H1 (cell line): ENCODE measurements at regions not wholly inside any gene's neighbourhood (a gene's known extent, or its start where the extent isn't known, plus 50 kb on each side); places are given as distances from the start of the nearest gene placed in this dataset.

Experiments
- CTCF ChIA-PET: fragments of 300-600 bp; sonication (Branson Sonifier 250); formaldehyde crosslinking; loops from one replicate; lab custom pipeline; 2021; ENCODE audit not compliant: partially characterized antibody; lab: Charles Lee
- POLR2A ChIA-PET: fragments of 300-600 bp; sonication (Branson Sonifier 250); formaldehyde crosslinking; loops from one replicate; lab custom pipeline; 2021; ENCODE audit warnings: inconsistent platforms; ENCODE audit not compliant: partially characterized antibody; lab: Charles Lee
- DNase-seq, 2 experiments: peaks; one replicate each; pipeline versions ENCODE4 v3.0.0 to v3.0.0-alpha.2; 2010 to 2022; ENCODE audit warnings: low spot score in 2 of 2, low read depth in 1 of 2, mixed read lengths in 1 of 2
- FAIRE-seq: peaks from 2 replicates; lab custom pipeline; 2011; peaks lifted over from hg19 to GRCh38; lab: Jason Lieb, UNC
- H2AFZ ChIP-seq: 2 replicates; pipeline ENCODE4 v1.8.1; 2012; ENCODE audit warnings: low read length, inconsistent platforms
- H2AK5ac ChIP-seq: 2 replicates; pipeline ENCODE4 v1.6.1; 2013; ENCODE audit warnings: low read depth, low read length
- H2BK120ac ChIP-seq: replicated peaks from 2 replicates; pipeline ENCODE3; 2013; ENCODE audit warnings: low read depth, low read length, inconsistent platforms
- H2BK12ac ChIP-seq: 2 replicates; pipeline ENCODE4 v1.6.1; 2013; ENCODE audit warnings: low read depth, low read length
- H2BK15ac ChIP-seq: 2 replicates; pipeline ENCODE4 v1.6.1; 2013; ENCODE audit warnings: low read length
- H2BK20ac ChIP-seq: 2 replicates; pipeline ENCODE4 v1.6.1; 2013; ENCODE audit warnings: low read length
- H2BK5ac ChIP-seq: 2 replicates; pipeline ENCODE4 v1.6.1; 2013; ENCODE audit warnings: low read depth, low read length
- H3K14ac ChIP-seq: 2 replicates; pipeline ENCODE4 v1.6.1; 2013; ENCODE audit warnings: inconsistent platforms; ENCODE audit not compliant: insufficient read length
- H3K18ac ChIP-seq: 2 replicates; pipeline ENCODE4 v1.6.1; 2013; ENCODE audit warnings: low read length; ENCODE audit errors: extremely low read depth
- H3K23ac ChIP-seq: 2 replicates; pipeline ENCODE4 v1.6.1; 2013; ENCODE audit warnings: inconsistent platforms; ENCODE audit not compliant: insufficient read length
- H3K23me2 ChIP-seq: 2 replicates; pipeline ENCODE4 v1.6.1; 2013; ENCODE audit warnings: low read depth, low read length
- H3K27ac ChIP-seq: 2 replicates; pipeline ENCODE4 v1.6.1; 2011; ENCODE audit warnings: low read depth, low read length, inconsistent platforms
- H3K27me3 ChIP-seq, 4 experiments: replicated peaks in 1 of 4; 1 replicate in 1 of 4; 2 replicates in 3 of 4; pipeline versions ENCODE4 v1.6.1 to v1.8.1; 2011 to 2013; ENCODE audit warnings: low read length in 3 of 4, mild to moderate bottlenecking in 3 of 4, inconsistent platforms in 2 of 4, mixed read lengths in 2 of 4, moderate library complexity in 1 of 4; ENCODE audit not compliant: control insufficient read depth in 3 of 4, insufficient read depth in 3 of 4; ENCODE audit errors: extremely low read depth in 1 of 4
- H3K36me3 ChIP-seq, 4 experiments: 2 replicates each; pipeline versions ENCODE4 v1.6.1 to v1.8.1; 2011 to 2013; ENCODE audit warnings: mild to moderate bottlenecking in 4 of 4, low read length in 3 of 4, moderate library complexity in 2 of 4, control low read depth in 1 of 4, inconsistent platforms in 1 of 4; ENCODE audit not compliant: insufficient read depth in 4 of 4, control insufficient read depth in 2 of 4
- H3K4ac ChIP-seq: replicated peaks from 2 replicates; pipeline ENCODE3; 2013; ENCODE audit warnings: low read length, low read depth, mixed read lengths, inconsistent platforms; ENCODE audit not compliant: insufficient read length
- H3K4me1 ChIP-seq, 4 experiments: replicated peaks in 1 of 4; 1 replicate in 1 of 4; 2 replicates in 3 of 4; pipeline versions ENCODE4 v1.6.1 to v1.8.1; 2011 to 2013; ENCODE audit warnings: low read length in 3 of 4, inconsistent platforms in 2 of 4, mixed read lengths in 1 of 4; ENCODE audit not compliant: insufficient read depth in 4 of 4, control insufficient read depth in 3 of 4
- H3K4me2 ChIP-seq, 2 experiments: 2 replicates each; pipeline versions ENCODE4 v1.6.1 to v1.8.1; 2011 to 2013; ENCODE audit warnings: low read depth in 2 of 2, low read length in 2 of 2, control low read depth in 1 of 2, inconsistent platforms in 1 of 2, mild to moderate bottlenecking in 1 of 2; ENCODE audit not compliant: insufficient read depth in 1 of 2
- H3K4me3 ChIP-seq, 4 experiments: fragments of 200-600, 300-600 bp in 1 of 4; sonication (generic), shearing (Covaris generic), sonication (Bioruptor Twin) in 1 of 4; 2 replicates each; pipeline versions ENCODE4 v1.5.1 to v1.8.1; 2011 to 2016; ENCODE audit warnings: low read length in 4 of 4, low read depth in 3 of 4, control low read depth in 2 of 4, inconsistent platforms in 2 of 4, mild to moderate bottlenecking in 2 of 4, mixed read lengths in 1 of 4, moderate library complexity in 1 of 4; ENCODE audit not compliant: insufficient read depth in 2 of 4; ENCODE audit errors: extremely low read depth in 1 of 4
- H3K56ac ChIP-seq: replicated peaks from 2 replicates; pipeline ENCODE3; 2013; ENCODE audit warnings: low read depth, mild to moderate bottlenecking, mixed read lengths, low read length, inconsistent platforms; ENCODE audit not compliant: insufficient read length
- H3K79me1 ChIP-seq: 2 replicates; pipeline ENCODE4 v1.6.1; 2013; ENCODE audit warnings: low read depth, low read length, control low read depth
- H3K79me2 ChIP-seq, 2 experiments: 2 replicates each; pipeline versions ENCODE4 v1.6.1 to v1.8.1; 2012 to 2013; ENCODE audit warnings: low read length in 2 of 2, mild to moderate bottlenecking in 2 of 2, inconsistent platforms in 1 of 2; ENCODE audit not compliant: insufficient read depth in 2 of 2, control insufficient read depth in 1 of 2
- H3K9ac ChIP-seq, 4 experiments: replicated peaks in 1 of 4; 1 replicate in 1 of 4; 2 replicates in 3 of 4; pipeline versions ENCODE4 v1.6.1 to v1.8.1; 2011 to 2013; ENCODE audit warnings: low read depth in 3 of 4, low read length in 3 of 4, control low read depth in 2 of 4, mild to moderate bottlenecking in 2 of 4, moderate library complexity in 2 of 4, inconsistent platforms in 1 of 4; ENCODE audit errors: extremely low read depth in 1 of 4
- H3K9me3 ChIP-seq, 2 experiments: 2 replicates each; pipeline versions ENCODE4 v1.6.1 to v1.8.1; 2012 to 2013; ENCODE audit warnings: mild to moderate bottlenecking in 2 of 2, moderate library complexity in 2 of 2, control low read depth in 1 of 2, inconsistent platforms in 1 of 2, low read depth in 1 of 2, low read length in 1 of 2, mixed read lengths in 1 of 2; ENCODE audit not compliant: insufficient read depth in 2 of 2
- H4K20me1 ChIP-seq, 2 experiments: replicated peaks in 1 of 2; 2 replicates each; pipeline versions ENCODE3 to v1.8.1; 2011 to 2013; ENCODE audit warnings: inconsistent platforms in 2 of 2, low read length in 2 of 2, mild to moderate bottlenecking in 1 of 2; ENCODE audit not compliant: insufficient read depth in 2 of 2, control insufficient read depth in 1 of 2
- H4K5ac ChIP-seq: 2 replicates; pipeline ENCODE4 v1.6.1; 2013; ENCODE audit warnings: low read length, low read depth, mixed read lengths, inconsistent platforms; ENCODE audit not compliant: insufficient read length
- H4K8ac ChIP-seq: 2 replicates; pipeline ENCODE4 v1.8.0; 2013; ENCODE audit warnings: mild to moderate bottlenecking, moderate library complexity, low read length, inconsistent platforms; ENCODE audit not compliant: insufficient read depth; ENCODE audit errors: extremely low read depth
- H4K91ac ChIP-seq: replicated peaks from 2 replicates; pipeline ENCODE3; 2013; ENCODE audit warnings: low read length, mixed read lengths, inconsistent platforms; ENCODE audit not compliant: insufficient read length
- ATF3 ChIP-seq: IDR thresholded peaks from 2 replicates; pipeline ENCODE4 v1.6.1; 2011; ENCODE audit warnings: low read depth, mild to moderate bottlenecking, low read length; ENCODE audit not compliant: insufficient read depth
- RBBP5 ChIP-seq: IDR thresholded peaks from 2 replicates; pipeline ENCODE4 v1.7.1; 2012; ENCODE audit warnings: low read depth, mild to moderate bottlenecking, inconsistent platforms, low read length, moderate library complexity, borderline replicate concordance
- WGBS, 2 experiments: shearing (Covaris generic) in 1 of 2; methylation state at CpG; one replicate each; pipeline versions ENCODE4 v1.1.6 to v1.1.7; 2013 to 2015; ENCODE audit warnings: low lambda C conversion rate in 2 of 2, mixed read lengths in 2 of 2, inconsistent platforms in 1 of 2, low coverage in 1 of 2, missing lambda C conversion rate in 1 of 2; ENCODE audit not compliant: insufficient replicate concordance in 2 of 2, insufficient coverage in 1 of 2, insufficient read length in 1 of 2; ENCODE audit errors: extremely low coverage in 1 of 2, missing lambda C conversion rate in 1 of 2; 5-methylcytosine and 5-hydroxymethylcytosine counted together

DNA sequence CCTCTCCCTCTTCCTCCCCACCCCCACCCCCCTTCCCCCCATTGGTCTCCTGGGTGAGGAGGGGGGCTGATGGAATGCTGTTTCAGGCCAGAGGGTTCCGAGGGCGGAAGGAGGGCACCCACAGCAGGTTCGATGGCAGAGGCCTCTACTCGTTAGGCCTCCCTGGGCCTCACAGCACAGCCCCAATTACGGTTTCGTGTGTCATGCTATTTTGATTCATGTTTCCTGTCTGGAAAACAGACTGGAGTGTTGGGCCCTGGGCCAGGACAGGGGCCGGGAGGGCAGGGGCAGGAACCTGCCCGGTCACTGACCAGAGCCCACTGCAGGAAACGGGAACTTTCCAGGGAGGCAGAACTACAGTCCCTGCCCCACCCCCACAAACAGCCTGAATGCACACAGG, 138.2 kb downstream of the C16orf95 start:
- no peak for DNase-seq

More for the DNA sequence above, 138.2 kb downstream of the C16orf95 start:
- H3K14ac ChIP-seq: no peak overlapping the region
- H4K8ac ChIP-seq: no peak overlapping the region; the same call in 1 of the 2 replicates
- H3K27me3 ChIP-seq: peaks cover 0 to 6% (median 1%) of the 10 kb centered on the region in 4 experiments; a peak in 3 of 7 replicates
- peaks cover 6% of the 10 kb centered on the region; the same call in 1 of the 2 replicates for H3K23me2 ChIP-seq
- WGBS, 2 experiments: 70% methylated on average over 6 of the region's 9 CpGs; no CpG with 5 or more reads in 1 of the 2 experiments
- peak overlapping the region in 1 of 4 experiments; percentile 50; a peak in 4 of 8 replicates for H3K4me3 ChIP-seq
- POLR2A ChIA-PET: interaction anchor here (0.6 to 1.0 kb wide), 2 partner anchors 11 to 390 kb away, joined by 3 to 4 read pairs; no protein-coding TSS in a partner anchor
- H2BK120ac ChIP-seq: no peak overlapping the region
- H3K4ac ChIP-seq: peak overlapping the region; percentile 1
- H3K36me3 ChIP-seq: no peaks in the 10 kb centered on the region
- H3K4me1 ChIP-seq: peaks cover 0 to 16% (median 9%) of the 10 kb centered on the region in 4 experiments; a peak in 6 of 7 replicates
- FAIRE-seq: no peak
- H2AFZ ChIP-seq: no peak overlapping the region
- H3K79me2 ChIP-seq: no peaks in the 10 kb centered on the region
- H3K18ac ChIP-seq: peak overlapping the region; percentile 19
- H3K27ac ChIP-seq: no peak overlapping the region
- H3K9me3 ChIP-seq: no peaks in the 10 kb centered on the region
- TF ChIP-seq RBBP5 (0 out of 2 replicates have a peak, but pooled peaks have one; percentile 7), ATF3 (no peak)
- no peak overlapping the region for H2BK5ac ChIP-seq
- H3K9ac ChIP-seq: no peak overlapping the region
- CTCF ChIA-PET: interaction anchor here (1.1 kb wide), 1 partner anchor 12 kb away, joined by 3 read pairs; no protein-coding TSS in a partner anchor
- peak overlapping the region; percentile 58 for H4K91ac ChIP-seq
- H3K4me2 ChIP-seq: peak overlapping the region; percentile 49 to 68
- no peaks in the 10 kb centered on the region for H4K20me1 ChIP-seq
- H2AK5ac ChIP-seq: peak overlapping the region; percentile 84; the same call in 1 of the 2 replicates
- no peak overlapping the region for H3K56ac ChIP-seq
- H2BK20ac ChIP-seq: no peak overlapping the region
- 0 out of 2 replicates have a peak overlapping the region, but pooled peaks have one; percentile 19 for H2BK15ac ChIP-seq
- H4K5ac ChIP-seq: no peak overlapping the region
- no peak overlapping the region for H3K23ac ChIP-seq
- peak overlapping the region; percentile 95; the same call in 1 of the 2 replicates for H2BK12ac ChIP-seq
- no peaks in the 10 kb centered on the region for H3K79me1 ChIP-seq
